HS-27A (cell line): ENCODE measurements at regions not wholly inside any gene's neighbourhood (a gene's known extent, or its start where the extent isn't known, plus 50 kb on each side); places are given as distances from the start of the nearest gene placed in this dataset.

Experiments
- DNase-seq: peaks from one replicate; pipeline ENCODE4 v3.0.0-alpha.2; 2012; ENCODE audit warnings: low read depth, missing footprints

DNA sequence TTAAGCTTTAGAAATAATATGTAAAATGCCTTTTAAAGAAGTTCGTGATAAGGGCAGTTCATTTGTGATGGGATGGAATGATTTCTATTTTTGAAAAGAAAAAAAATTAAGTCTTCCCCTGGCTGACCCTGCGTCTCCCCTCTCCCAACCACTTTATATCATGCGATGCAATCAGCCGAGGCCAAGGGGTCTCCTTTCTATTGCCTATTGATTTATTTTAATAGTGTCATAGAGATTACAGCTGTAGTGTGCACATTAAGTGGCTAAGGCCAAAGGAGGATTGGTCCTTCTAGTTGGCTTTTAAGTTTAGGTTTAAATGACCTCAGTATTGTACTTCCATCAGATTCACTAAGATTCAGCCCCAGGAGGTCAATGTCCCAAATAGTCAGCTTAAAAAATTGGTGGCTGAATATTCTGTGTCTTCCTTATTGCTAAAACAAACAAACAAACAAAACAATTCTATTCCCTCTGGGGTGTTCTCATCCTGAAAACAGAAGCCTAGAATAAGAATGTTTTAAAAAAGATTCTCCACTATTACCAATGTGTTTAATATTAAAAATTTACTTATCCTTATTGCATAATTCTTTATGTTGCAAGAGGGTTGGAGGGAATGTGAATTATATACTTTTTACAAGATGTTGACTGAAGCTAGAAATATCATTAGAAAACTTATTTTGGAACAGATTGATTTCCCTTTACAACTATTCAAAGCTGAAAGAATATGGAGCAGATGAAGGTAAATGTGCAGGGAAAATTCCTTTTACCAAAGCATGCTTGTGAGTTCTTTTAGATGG lies 359.1 kb downstream of the SAMD5 start:
- no peak for DNase-seq

- DNase-seq = no peak
These were observed 360.1 kb downstream of the SAMD5 start for GRCh38 chr6:147868427-147869190.

DNA sequence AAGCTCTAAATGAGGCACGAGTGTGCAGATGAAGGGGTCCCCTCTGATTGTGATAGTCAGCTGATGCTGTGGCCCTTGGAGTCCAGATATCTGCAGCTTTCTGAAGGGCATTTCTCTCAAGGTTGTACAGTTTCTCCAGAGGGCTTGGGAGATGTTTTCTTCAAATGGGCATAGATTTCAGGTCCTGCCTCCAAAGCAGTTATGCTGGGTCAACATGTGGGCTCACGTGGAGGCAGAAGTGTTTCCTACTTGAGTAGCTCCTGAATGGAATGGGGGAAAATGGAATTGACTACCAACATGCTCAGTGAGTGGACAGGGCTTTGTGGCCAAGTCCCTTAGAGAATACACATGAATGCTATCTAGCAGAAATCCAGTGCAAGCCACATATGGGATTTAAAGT lies 360.7 kb downstream of the SAMD5 start:
- no peak for DNase-seq

GRCh38 chr6:147869869-147870268 lies 361.4 kb downstream of the SAMD5 start:
- no peak for DNase-seq

DNA sequence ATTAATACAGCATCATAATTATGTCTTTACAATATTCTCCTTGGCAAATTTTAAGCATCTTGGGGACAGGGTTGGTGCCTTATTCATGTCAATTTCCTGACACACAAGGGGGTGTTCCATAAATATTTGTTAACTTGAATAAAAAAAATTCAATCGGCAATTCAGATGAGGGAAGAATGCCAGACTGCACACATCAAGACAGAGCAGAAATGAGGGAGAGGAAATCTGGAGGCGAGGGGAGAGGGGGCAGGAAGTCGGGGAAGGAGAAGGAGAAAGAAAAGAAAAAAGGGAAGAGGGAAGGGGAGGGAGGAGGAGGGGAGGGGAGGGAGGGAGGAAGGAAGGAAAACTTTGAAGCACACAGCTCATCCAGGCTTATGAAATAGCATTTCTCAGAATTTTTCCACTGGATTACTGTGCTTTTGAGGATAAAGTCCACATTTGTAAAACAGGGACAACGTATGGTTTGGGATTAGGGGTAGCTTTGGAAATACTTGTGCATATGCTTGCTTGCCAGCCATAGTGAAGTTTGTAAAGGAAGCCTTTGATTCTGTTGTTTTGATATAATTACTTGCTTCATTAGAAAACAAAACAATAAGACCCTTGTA lies 362.1 kb downstream of the SAMD5 start:
- DNase-seq = no peak

GRCh38 chr6:147872002-147872401 lies 363.5 kb downstream of the SAMD5 start:
- no peak for DNase-seq

GRCh38 chr6:147873816-147874215 lies 365.3 kb downstream of the SAMD5 start:
- no peak for DNase-seq

GRCh38 chr6:147874322-147874721 lies 365.8 kb downstream of the SAMD5 start:
- no peak for DNase-seq

GRCh38 chr6:147879031-147879580 lies 370.6 kb downstream of the SAMD5 start:
- DNase-seq = no peak

GRCh38 chr6:147881432-147881831 lies 372.9 kb downstream of the SAMD5 start:
- DNase-seq = no peak

DNA sequence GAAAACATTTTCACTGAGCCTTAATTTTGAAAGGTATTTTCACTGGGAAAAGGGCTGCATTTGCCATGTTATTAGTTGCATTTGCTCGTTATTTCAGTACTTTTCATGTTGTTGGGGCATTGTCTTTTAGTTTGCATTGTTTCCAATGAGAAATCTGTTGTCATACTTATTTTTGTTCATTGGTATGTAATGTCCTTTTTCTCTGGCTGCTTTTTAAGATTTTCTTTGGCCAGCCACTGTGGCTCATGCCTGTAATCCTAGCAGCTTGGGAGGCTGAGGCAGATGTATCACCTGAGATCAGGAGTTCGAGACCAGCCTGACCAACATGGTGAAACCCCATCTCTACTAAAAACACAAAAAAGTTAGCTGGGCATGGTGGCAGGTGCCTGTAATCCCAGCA lies 379.9 kb downstream of the SAMD5 start:
- no peak for DNase-seq

DNA sequence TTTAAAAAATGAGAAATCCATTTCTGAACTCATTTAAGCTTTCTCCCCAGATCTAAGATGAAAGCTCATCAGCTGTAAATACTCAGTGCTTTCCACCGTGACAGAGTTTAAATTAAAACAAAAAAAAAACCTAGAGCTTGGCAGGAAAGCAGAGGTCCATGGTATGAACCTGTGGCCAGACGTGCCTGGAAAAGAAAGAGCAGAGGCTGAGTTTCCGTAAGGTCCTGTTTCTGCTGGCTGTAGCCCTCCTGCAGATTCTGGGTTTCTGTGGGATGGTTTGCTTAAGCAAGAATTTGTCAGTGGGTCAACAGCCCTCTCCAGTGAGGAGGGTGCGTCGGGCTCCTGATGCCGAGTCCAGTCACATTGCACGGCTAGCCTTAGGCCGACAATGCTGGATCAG lies 383.2 kb downstream of the SAMD5 start:
- DNase-seq = no peak

DNA sequence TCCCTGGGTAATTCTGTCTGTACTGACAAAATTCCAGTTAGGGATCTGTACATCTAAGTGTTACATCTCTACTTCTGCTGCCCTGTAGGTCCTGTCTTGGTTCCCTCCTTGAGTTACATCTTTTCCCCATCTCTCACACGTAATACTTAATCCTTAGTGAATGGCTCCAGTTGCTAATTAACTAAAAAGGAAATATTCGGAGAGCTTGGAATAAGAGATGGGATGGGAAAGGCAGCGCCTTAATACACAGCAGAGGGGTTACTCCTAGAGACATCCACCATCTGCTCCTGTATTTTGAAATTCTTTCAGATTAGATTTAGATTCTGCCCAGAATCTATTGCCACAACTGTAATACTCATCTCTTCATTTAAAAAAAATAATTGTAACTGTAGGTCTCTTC lies 384.0 kb downstream of the SAMD5 start:
- no peak for DNase-seq

GRCh38 chr6:147895272-147895671 lies 386.8 kb downstream of the SAMD5 start:
- no peak for DNase-seq

DNA sequence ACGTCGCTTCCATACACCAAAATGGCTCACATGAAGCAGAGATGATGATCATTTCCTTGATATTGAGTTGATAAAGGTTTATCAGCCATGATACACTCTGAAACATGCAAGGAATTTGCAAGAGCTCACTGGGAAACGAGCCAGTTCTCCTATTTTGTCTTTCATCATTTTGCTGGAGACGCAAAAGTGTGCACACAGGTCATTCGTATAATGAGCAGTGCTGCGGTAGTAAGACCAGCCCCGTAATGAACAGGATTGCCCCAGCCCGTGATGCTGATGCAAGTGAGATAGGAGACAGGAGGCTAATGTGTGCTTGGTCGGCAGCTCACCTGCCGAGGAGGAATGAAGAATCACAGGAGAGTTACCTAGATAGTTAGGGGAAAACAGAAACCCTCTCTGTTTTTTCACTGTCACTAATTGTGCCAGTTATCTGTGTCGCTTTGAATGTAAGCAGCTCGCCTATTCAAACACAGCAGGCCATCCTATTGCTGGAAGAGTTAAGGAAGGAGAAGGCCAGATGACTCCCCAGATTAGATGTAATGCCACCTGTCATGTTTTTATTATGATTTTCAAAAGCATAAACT lies 391.8 kb downstream of the SAMD5 start:
- DNase-seq = peak; percentile 24

DNA sequence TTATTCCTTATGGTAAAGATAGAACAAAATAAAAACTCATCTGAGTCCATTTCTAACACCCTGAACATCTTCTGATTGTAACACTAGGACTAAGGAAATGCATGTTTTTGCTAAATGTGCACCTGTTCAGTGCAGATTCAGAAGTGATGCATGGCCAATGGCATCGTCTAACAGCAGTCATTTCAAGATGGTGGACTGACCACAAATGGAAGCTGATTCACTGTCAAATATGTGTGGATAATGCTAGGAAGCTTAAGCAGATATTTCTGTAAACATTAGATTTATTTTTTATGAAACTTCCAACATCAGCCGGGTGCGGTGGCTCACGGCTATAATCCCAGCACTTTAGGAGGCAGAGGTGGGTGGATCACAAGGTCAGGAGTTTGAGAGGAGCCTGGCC lies 394.8 kb downstream of the SAMD5 start:
- DNase-seq = peak; percentile 41

DNA sequence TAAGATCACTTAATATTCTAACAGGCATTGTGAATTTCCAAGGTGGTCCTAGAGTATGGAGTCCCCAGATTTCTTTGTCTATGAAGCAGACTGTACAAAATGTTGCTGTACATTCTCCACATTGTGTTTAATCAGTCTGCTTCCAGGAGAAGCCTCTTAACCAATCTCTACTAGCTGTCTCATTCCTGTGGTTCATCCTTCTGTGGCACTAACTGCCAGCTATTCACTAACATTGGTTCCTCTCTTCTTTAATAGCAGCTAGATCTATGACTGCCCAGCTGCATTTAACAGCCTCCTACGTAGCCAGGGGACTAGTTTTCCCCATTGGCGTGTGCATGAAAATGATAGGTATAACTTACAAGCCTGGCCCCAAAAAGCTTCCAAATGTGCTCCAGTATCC lies 395.4 kb downstream of the SAMD5 start:
- peak; percentile 29 for DNase-seq

DNA sequence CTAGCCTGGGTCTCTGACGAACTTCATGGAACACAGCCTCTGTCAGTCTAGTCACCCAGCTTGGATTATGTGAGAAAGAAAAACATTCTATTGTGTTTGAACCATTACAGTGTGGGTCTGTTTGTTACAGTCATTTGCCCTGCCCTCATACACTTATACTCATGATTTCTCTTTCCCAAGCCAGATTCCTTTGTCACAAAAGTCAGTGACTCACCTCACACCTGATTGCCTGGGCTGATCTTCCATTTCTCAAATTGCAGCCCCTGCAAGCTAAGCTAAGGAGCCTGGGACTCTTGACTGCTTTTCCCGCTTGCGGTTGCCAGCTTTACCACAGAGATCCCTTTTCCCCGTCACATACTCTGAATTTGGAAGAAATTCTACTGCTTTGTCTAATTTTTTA lies 395.9 kb downstream of the SAMD5 start:
- peak; percentile 34 for DNase-seq

GRCh38 chr6:147905711-147906110 lies 397.2 kb downstream of the SAMD5 start:
- peak; percentile 90 for DNase-seq

- peak; percentile 86 for DNase-seq
These were observed 397.9 kb downstream of the SAMD5 start for GRCh38 chr6:147906361-147906760.

- no peak for DNase-seq
These were observed 401.1 kb downstream of the SAMD5 start for GRCh38 chr6:147909640-147910039.

- no peak for DNase-seq
These were observed 401.8 kb downstream of the SAMD5 start for GRCh38 chr6:147910281-147910680.
